NCI-H526 (cell line): ENCODE measurements at regions not wholly inside any gene's neighbourhood (a gene's known extent, or its start where the extent isn't known, plus 50 kb on each side); places are given as distances from the start of the nearest gene placed in this dataset.
"Not testable (repeated sequence)": the region's sequence is repeated elsewhere in the genome, so short reads cannot be mapped to it uniquely, and the experiment has no call there.

ENCODE experiments used
- DNase-seq, 2 experiments: peaks; one replicate each; lab custom pipeline; 2025; lab: John Stamatoyannopoulos, UW

DNA sequence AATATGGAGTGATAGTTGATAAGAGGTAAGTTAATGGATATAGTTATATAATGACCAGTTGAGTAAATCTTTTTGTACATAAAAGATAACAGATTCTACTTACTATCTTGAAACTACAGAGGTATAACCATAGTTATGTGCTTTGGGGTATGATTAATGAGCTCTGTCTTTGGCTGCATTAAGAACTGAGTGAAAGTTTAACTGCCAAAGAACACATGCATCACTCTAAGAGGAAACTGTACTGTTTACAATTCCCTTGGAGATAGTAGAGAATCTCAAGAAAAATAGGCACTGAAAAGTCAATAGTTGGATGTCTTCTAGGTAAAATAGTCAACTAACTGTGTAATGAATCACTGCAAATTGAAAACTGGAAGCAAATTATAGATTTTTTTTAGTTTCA lies 1129.5 kb downstream of the EPHA7 start:
- no peak for DNase-seq

DNA sequence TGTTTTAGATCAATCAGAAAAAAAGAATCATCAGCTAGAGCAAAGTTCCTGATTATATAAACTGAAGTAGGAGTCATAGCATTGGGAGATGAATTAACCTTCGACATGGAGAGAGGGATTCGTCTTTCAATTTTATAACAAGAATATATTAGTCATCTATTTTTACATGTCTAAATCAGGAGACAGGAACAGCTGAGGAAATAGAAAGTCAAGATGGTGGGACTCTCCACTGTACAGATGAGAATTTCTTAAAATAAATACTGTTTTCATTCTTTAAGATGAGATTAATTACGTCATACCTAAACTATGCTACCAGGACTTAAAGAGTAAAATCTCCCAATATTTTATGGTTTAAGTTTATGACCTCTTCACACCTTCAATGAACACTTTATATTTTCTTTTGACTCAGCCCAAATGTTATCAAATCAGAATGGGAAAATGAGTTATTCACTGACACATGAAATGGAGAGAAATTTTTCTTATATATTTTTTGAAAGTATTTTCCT lies 1137.7 kb downstream of the EPHA7 start:
- DNase-seq, result no peak

DNA sequence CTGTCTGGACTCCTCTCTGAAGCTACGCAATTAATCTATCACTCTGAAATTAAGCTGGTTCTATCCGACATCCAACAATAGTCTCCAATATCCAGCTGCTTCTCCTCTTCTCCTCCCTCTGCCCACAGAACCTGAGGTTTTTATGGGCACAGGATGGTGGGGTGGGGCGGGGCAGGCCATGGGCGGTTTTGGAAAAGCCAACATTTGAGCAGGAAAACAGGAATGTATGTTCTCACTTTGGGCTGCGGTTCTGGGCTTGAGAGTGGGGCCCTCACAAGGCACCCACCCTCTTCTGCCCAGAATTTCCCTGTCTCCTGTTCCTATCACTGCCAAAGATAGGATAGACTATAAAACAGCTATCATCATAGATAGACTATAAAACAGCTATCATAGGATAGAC lies 1144.2 kb downstream of the EPHA7 start:
- no peak for DNase-seq

DNA sequence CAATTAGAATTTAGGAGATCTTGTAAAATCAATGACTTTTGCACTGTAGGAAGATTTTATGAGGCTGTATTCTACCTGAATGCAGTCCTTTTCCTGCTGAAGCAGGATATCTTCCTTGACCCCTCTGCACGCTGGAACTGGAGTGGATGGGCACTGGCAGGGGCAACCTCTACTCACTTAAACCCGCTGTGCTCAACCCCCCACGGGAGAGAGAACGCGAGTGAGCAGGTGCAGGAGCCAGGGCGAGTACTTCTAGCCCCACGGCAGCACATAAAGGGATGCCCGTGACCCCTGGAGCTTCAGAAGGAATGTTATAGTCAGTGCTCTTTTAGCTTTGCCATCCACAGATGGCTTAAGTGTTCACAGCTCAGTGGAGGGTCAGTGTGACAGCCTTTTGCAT lies 1144.8 kb downstream of the EPHA7 start:
- DNase-seq, result no peak

DNA sequence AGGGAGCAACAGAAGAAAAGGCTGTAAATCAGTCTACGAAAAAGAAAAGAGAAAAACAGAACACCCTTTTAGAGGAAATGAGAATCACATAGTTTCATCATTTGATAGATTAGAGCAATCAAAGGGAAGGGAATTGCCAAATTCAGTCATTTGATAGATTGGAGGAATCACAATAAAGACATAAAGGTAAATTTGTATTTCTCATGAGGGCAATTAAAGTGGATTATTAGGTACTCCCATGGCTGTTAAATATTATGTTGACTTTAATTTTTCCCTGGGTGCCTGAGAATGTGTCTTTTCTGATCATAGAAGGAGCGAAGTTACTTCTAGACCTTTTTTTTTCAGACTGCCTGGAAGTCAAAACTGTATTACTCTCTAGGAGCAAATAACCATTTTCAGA lies 1145.7 kb downstream of the EPHA7 start:
- DNase-seq, result no peak

DNA sequence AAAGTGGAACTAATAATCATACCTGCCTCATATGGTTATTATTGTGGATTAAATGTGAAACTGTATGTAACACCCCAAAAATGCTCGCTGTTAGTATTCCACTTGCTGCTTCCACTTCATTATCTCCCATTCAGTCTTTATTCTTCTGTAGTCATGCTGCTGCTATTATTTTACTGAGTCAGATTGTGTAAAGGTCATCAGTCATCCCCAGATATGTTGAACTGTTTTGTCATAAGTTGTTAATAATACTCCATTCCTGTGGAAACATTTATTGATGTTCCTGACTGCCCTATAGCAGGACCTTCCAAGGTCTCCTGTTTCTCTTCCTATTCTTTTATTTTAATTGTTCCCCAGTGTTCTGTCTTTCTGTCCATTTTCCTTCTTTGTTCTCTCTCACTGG lies 1148.3 kb downstream of the EPHA7 start:
- no peak for DNase-seq

DNA sequence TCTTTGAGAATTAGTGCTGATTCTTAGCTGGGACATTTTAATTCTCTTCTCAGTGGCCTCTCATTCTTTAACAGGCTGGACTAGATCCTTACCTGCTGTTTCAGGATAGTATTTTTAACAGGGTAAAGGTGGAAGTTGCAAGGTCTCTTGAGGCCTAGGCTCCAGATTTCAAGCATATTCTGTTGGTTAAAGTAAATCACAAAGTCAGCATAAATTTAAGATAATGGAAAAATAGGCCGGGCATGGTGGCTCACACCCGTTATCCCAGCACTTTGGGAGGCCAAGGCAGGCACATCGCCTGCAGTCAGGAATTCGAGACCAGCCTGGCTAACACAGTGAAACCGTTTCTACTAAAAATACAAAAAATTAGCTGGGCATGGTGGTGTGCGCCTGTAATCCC lies 1149.0 kb downstream of the EPHA7 start:
- no peak for DNase-seq

DNA sequence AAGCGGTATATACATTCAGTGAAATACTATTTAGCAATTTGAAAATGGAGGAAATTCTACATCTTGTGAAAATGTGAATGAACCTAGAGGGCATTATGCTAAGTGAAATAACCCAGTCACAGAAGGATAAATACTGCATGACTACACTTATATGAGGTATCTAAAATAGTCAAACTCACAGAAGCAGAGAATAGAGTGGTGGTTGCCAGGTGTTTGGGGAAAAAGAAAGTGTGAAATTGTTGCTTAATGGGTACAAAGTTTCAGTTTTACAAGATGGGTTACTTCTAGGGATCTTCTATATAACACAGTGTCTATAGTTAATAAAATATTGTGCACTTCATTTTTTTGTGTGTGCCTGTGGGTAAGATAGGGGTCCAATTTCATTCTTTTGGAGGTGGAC lies 1152.0 kb downstream of the EPHA7 start:
- DNase-seq, result no peak

DNA sequence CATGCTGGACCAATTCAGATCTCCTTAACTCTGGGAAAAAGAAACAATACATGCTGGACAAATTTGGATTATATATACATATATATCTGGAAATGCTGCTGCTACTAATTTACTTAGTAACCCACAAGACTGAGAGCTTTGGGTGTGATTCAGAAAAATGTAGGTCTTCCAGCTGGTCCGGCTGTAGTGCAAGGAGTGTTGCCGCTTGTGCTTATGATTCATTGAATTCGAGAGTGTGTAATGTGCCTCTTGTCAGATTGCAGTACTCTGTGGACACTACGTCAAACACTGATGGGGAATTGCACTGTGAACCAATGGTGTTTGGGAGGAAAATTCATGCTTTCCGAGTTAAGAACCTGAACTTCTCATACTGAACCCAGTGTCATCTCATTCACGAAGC lies 1155.5 kb downstream of the EPHA7 start:
- DNase-seq, result no peak

DNA sequence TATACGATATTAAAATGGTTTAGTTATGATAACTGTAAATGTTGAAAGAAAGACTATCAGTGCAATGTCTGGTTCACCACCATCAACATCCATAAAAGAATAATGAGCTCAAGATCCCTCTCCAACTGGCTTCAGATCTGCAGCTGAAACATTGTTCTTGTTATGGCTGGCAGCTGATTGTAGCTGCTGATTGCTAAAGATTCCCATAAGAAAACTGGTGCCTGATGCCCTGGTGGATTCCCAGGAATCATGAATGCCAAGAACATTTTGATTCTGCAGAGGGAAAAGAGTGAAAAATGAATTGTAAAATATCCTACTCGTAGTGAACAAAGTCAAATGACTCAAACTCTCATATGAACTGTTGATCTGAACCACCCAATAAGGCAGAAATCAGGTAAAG lies 1160.2 kb downstream of the EPHA7 start:
- no peak for DNase-seq

DNA sequence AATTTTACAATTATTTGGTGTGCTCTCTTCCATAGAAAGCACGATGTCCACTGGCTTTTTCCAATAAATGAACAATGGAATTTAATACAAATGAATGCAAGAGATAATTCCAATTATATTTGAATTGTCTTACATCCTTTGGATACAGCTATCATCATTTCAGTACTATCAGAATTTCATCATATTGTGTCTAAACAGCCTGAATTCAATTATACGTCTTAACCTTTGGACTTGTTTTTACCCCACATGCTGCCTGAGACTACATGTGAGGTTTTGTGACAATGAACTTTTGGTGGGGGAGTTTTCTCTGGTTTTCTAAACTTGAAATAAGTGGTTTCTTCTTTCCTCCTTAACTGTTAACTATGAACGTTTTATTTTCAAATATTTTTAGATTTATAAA lies 1176.0 kb downstream of the EPHA7 start:
- no peak for DNase-seq

DNA sequence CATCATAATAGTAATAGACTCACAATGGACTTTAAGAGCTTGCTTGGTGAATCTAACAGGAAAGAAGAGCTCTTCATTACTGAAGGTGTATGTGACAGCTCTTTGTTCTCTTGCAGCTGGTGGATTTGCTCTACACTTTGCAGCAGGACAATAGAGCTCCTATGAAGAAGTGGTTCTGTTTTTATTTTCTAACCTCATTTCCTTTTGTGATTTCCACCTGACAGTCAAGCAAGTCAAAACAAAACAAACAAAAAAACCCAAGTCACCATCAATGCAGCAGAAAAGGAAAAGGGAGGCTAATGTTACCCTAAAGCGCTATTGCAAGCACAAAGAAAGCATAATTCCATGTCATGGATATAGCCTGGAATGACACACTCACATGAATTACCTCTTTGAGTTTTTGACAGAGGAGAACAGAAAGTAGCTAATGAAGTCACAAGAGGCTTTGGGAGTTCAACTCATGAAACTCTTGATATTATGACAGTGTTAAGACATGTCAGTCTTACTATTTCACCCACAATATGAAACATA lies 1188.1 kb downstream of the EPHA7 start:
- DNase-seq, result peak; percentile 3 to 11

DNA sequence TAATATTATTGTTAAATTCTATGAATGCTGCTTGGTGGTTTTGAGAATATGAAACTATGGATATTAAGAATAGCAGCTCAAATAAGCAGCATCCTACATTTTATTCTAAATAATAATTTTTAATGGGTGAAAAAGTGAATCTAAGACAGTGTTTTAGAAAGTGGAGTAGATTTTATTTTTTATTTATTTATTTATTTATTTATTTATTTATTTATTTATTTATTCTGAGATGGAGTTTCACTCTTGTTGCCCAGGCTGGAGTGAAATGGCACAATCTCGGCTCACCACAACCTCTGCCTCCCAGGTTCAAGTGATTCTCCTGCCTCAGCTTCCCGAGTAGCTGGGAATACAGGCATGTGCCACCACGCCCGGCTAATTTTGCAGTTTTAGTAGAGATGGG lies 1199.4 kb downstream of the EPHA7 start:
- DNase-seq, result not testable (repeated sequence)

DNA sequence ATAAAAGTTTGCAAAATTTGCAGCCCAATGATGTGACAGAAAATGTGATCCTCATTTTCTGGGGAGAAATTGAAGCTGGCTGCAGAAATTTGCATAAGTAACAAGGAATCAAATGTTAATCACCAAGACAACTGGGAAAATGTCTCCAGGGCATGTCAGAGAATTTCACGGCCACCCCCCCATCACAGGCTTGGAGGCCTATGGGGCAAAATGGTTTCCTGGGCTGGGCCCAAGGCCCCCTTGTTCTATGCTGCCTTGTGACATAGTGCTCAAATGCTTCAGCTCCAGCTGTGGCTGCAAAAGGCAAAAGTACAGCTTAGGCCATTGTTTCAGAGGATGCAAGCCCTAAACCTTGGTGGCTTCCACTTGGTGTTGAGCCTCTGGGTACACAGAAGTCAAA lies 1202.6 kb downstream of the EPHA7 start:
- DNase-seq, result no peak

DNA sequence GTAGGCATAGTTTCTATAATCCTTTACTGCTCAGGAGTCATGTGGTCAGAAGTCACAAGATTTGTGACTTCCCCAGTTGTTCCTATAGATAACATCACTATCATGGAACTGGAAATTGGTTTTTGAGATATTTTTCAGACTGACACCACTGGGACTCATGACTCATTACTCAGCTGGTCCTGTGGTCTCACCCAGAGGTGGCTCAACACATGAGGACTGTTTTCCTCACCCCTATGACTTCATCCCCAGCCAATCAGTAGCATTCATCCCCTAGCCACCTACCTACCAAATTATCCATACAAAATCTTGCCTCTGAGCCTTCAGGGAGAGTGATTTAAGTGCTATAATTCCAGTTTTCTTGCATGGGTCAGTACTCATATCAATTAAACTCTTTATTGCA lies 1217.7 kb downstream of the EPHA7 start:
- DNase-seq, result no peak

DNA sequence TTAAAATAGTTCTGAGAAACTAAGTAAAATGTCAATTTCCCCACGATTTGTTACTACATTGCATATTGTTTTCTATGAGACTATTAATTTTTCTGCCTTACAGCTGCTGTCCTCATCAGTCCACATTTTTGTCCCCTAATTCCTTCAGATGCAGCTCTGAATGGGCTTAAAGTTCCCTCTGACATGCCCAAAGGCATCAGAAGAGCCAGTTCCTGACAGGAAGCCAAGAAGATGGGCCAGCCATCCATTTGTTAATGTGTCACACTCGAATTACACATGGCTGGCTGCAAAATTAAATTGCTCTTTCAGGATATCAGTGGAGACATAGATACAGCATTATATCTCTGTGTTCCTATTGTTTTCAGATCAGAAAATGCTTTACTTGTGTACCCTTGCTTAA lies 1223.0 kb downstream of the EPHA7 start:
- DNase-seq, result no peak

DNA sequence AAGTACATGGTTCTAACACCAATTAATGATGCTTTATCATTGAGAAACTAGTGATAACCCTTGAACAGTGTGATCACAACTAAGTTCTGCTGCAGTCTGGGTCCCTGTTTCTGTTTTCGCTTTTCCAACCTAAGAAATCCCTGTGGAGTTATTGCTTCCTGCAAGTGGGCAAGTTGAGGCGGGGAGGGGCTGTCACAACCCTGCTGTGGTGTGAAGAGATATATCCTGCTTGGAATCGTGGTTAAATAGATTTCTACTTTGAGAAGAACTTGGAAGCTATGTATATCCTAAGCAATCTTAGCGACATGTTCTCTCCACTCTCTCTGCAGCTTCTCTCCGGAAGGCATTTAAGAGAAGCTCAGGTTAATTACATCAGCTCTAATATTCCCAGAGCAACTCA lies 1223.6 kb downstream of the EPHA7 start:
- DNase-seq, result no peak

DNA sequence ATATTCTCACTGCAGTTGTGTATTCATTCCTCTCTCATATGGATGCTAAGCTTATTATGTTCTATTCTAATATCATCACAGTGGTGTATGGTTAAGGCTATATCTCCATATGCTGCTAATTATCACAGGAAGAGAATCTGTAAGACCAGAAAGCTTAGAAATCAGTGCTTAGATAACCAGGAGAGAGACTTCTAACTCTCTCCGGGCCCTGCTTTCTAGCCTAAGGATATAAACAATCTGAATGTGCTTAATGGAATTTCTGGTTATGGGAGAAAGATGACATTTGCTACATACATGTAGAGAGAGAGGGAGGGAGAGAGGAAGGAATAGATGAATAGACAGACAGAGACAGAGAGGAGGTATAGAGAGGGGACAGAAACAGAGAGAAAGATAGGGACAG lies 1231.3 kb downstream of the EPHA7 start:
- DNase-seq, result no peak

DNA sequence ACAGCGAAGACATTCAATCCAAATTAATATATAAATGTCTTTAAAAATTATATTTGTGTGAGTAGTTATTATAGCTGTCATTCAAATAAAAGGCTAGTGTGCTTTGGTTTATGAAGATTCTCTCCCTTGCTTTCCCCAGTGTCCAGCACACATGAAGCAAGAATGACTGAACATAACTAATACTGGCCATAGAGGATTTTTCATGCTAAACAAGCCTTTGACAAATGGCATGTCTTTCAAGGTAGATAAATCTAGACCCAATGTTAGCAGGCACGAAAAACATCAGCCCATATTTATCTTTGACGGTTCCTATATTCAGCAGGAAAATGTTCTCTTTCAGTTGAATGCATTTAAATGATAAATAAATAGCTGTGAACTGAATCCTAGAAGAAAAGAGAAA lies 1234.4 kb downstream of the EPHA7 start:
- no peak for DNase-seq

DNA sequence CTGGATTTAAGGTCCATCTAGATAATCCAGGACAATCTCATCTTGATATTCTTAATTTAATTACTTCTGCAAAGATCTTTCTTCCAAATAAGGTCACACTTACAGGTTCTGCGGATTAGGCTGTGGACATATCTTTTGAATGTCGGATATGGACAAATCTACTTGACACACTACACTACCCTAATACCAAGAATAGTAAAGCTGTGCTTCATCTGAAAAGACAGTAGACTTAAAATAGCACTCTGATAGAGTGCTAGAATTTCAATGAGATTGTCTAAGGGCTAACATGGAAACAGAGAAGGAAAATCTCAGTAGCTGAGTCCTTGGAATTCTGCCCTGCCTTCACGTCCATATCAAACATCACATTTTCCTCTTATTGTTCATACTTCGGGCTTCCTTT lies 1238.0 kb downstream of the EPHA7 start:
- DNase-seq, result no peak

DNA sequence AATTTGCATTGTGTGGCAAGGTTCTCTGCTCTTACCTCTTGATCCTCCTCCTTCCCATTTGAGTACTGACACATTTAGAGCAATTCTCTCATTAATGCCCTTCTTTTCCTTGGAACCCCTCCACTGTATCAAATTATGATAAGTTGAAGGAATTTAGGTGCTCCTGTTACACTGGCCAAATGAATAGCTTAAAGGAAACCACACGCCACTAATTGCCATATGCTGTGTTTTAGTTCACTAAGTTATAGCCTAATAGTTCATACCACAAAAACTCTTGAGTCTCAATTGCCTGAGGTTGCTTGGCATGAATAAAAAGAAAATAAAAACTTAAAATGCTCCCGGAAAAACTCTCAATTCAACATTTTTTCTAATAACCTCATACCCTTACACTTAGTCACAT lies 1239.3 kb downstream of the EPHA7 start:
- no peak for DNase-seq

DNA sequence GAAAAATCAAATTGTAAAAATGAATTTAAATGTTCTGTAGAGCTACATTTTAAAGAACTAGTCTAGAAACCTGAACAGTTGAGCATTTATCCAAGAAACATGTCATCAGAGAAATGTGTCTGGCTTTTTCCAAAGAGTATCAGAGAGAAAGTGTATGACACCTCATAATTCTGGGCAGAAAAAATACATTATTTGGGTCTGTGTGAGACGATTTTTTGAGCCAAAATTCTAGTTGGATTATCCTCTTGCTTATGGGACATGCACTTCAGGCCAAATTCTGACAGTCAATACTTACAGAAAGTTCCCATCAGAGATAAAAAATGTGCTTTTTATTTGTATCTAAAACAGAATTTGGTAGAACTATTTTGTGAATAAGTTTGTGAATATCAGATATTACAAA lies 1242.7 kb downstream of the EPHA7 start:
- no peak for DNase-seq

DNA sequence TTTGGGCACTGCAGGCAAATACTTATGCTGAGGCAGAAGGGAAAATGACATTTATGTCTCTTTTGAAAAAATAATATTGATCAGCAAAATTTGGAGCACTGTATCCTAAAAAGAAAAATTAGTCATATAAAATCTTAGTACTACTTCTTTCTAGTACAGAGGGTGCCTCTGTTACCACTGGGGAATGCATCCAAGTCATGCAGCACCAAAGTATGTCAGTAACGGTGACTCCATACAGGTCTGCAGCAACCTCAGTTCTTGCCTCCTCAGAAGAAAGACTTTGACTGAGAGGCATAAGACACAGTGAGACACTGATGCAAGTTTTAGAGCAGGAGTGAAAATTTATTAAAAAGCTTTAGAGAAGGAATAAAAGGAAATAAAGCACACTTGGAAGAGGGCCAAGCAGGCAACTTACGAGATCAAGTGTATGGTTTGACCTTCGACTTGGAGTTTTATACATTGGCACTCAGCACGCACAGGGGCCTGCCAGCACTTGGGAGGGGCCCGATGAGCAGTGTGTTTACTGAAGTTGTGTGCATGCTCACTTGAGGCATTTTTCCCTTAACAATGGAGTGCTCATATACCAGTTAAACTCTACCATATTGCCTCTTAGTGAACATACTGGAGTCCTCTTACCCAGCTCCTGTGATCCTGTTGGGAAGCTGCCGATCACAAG lies 1244.8 kb downstream of the EPHA7 start:
- no peak for DNase-seq

DNA sequence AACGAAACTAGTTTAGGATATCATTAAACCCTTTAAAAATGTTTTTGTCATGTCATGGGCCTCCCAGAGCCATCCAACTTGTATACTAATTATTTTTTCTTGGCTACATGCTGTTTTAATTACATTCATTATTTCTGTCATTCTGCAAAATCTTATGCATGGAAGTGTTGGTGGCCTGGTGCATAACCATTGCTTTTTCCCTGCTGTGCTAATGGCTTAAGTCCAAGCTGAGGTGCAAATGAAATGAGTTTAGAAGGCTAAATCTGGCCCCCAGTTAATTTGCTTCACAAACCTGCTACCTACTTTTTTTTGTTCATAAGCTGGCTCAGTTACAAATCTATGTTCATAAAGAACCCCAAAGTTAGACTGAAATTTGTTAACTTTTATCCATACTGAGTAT lies 1249.9 kb downstream of the EPHA7 start:
- DNase-seq, result no peak
